T-cell (primary cell): ENCODE measurements at regions not wholly inside any gene's neighbourhood (a gene's known extent, or its start where the extent isn't known, plus 50 kb on each side); places are given as distances from the start of the nearest gene placed in this dataset.

ENCODE experiments used
- ATAC-seq, 4 experiments: fragments of 200-7000 bp in 3 of 4; fragments of 150-1000 bp in 1 of 4; cut with Tn5 transposase; replicated peaks in 1 of 4; 1 replicate in 3 of 4; 2 replicates in 1 of 4; pipeline ENCODE4 v1.10.0; 2021; ENCODE audit warnings: moderate library complexity in 3 of 4, mild to moderate bottlenecking in 2 of 4, moderate number of reproducible peaks in 1 of 4
- CTCF ChIA-PET, 2 donors: fragments of 300-600 bp; sonication (Branson Sonifier 250); formaldehyde crosslinking; loops; one replicate each; lab custom pipeline; 2022; ENCODE audit warnings: antibody characterized with exemption in 2 of 2; lab: Charles Lee
- POLR2A ChIA-PET, 2 donors: fragments of 300-600 bp; sonication (Branson Sonifier 250); formaldehyde crosslinking; loops; one replicate each; lab custom pipeline; 2022; ENCODE audit warnings: antibody characterized with exemption in 2 of 2; lab: Charles Lee
- DNase-seq, 35 experiments: peaks; one replicate each; pipeline versions ENCODE4 v3.0.0 to v3.0.0-alpha.2; 2013 to 2023
- H3K27ac ChIP-seq: one replicate; pipeline ENCODE4 v1.5.1; 2013; ENCODE audit warnings: low read length
- H3K27me3 ChIP-seq, 2 experiments: replicated peaks in 1 of 2; 1 replicate in 1 of 2; 2 replicates in 1 of 2; pipeline versions ENCODE4 v1.6.1 to v1.7.0; 2013; ENCODE audit warnings: low read length in 1 of 2, mixed read lengths in 1 of 2; ENCODE audit not compliant: control insufficient read depth in 2 of 2, insufficient read depth in 2 of 2; ENCODE audit errors: extremely low read depth in 1 of 2
- H3K36me3 ChIP-seq, 2 donors: 1 replicate in 1 of 2; 2 replicates in 1 of 2; pipeline versions ENCODE4 v1.6.1 to v1.7.0; 2013; ENCODE audit warnings: low read length in 1 of 2; ENCODE audit not compliant: control insufficient read depth in 2 of 2, insufficient read depth in 1 of 2; ENCODE audit errors: extremely low read depth in 1 of 2
- H3K4me1 ChIP-seq, 2 experiments: 1 replicate in 1 of 2; 2 replicates in 1 of 2; pipeline versions ENCODE4 v1.6.1 to v1.7.0; 2013; ENCODE audit warnings: low read length in 2 of 2, mixed read lengths in 1 of 2; ENCODE audit not compliant: insufficient read depth in 2 of 2, control insufficient read depth in 1 of 2; ENCODE audit errors: extremely low read depth in 1 of 2
- H3K4me3 ChIP-seq, 2 donors: 1 replicate in 1 of 2; 2 replicates in 1 of 2; pipeline versions ENCODE4 v1.5.1 to v1.7.0; 2013; ENCODE audit warnings: mild to moderate bottlenecking in 2 of 2, low read length in 1 of 2, moderate library complexity in 1 of 2; ENCODE audit not compliant: control insufficient read depth in 1 of 2; ENCODE audit errors: extremely low read depth in 1 of 2
- H3K9me3 ChIP-seq: 2 replicates; pipeline ENCODE4 v1.7.0; 2013
- H3K27ac Mint-ChIP-seq, 2 donors: one replicate each; pipeline ENCODE4 v1.8.0; 2020 to 2021; ENCODE audit warnings: mild to moderate bottlenecking in 2 of 2, mixed read lengths in 2 of 2
- H3K27me3 Mint-ChIP-seq, 2 donors: one replicate each; pipeline ENCODE4 v1.8.0; 2021 to 2022; ENCODE audit warnings: mixed read lengths in 2 of 2
- H3K36me3 Mint-ChIP-seq: one replicate; pipeline ENCODE4 v1.8.0; 2021; ENCODE audit warnings: mixed read lengths
- H3K4me1 Mint-ChIP-seq, 3 donors: one replicate each; pipeline ENCODE4 v1.8.0; 2020 to 2022; ENCODE audit warnings: mixed read lengths in 3 of 3, mild to moderate bottlenecking in 1 of 3
- H3K4me3 Mint-ChIP-seq, 3 donors: one replicate each; pipeline ENCODE4 v1.8.0; 2020 to 2022; ENCODE audit warnings: mild to moderate bottlenecking in 3 of 3, mixed read lengths in 3 of 3, moderate library complexity in 3 of 3
- H3K9me3 Mint-ChIP-seq, 3 donors: one replicate each; pipeline ENCODE4 v1.8.0; 2020 to 2022; ENCODE audit warnings: mixed read lengths in 3 of 3
- WGBS: methylation state at CpG from one replicate; pipeline ENCODE4 v1.1.5; 2013; ENCODE audit warnings: missing lambda C conversion rate; ENCODE audit not compliant: insufficient coverage; 5-methylcytosine and 5-hydroxymethylcytosine counted together

DNA sequence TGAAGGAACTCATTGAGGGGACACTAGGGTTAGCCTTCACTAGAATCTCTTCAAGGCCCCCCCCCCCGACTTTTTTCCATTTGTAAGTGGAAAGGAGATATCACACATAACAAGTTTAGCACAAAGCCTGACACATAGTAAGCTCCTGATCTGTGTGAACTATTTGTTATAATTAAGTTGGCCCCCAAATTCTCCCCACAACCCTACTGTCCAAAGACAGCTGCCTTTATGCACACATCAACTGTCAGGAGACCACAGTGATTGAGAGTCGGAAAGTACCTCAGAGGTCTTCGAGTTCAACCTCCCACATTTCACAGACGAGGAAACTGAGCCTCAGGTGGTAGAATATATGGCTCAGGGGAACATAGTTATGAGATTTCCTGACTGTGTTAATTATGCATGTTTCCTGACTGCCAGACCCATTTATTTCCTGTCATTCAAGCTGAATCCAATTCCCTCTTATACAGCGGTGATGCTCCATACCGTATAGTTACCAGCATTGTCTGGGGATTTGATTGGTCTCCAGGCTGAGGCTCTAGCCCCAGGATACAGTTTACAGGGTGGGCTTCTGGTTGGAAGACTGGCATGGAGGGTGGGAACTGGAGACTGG, 227.4 kb upstream of the CMC1 start:
- POLR2A ChIA-PET: no interaction called here
- no peaks in the 10 kb centered on the region for H3K27me3 ChIP-seq
- Mint-ChIP-seq H3K9me3 (no peaks in the 10 kb centered on the region), H3K4me3 (no peak overlapping the region), H3K4me1 (no peaks in the 10 kb centered on the region), H3K36me3 (no peaks in the 10 kb centered on the region), H3K27me3 (no peaks in the 10 kb centered on the region), H3K27ac (no peak overlapping the region)
- no peak for DNase-seq
- H3K9me3 ChIP-seq: no peaks in the 10 kb centered on the region
- ATAC-seq: no peak
- H3K4me1 ChIP-seq: no peaks in the 10 kb centered on the region
- H3K36me3 ChIP-seq: no peaks in the 10 kb centered on the region
- H3K4me3 ChIP-seq: no peak overlapping the region
- no CpG with 5 or more reads among the region's 6 CpGs for WGBS
- CTCF ChIA-PET: interaction anchor here in 1 of 2 donors (0.6 kb wide), 2 partner anchors 117 to 338 kb away, joined by 3 to 4 read pairs; no protein-coding TSS in a partner anchor
- no peak overlapping the region for H3K27ac ChIP-seq

- no peaks in the 10 kb centered on the region for H3K4me1 Mint-ChIP-seq
- Histone ChIP-seq H3K9me3 (no peaks in the 10 kb centered on the region), H3K27ac (no peak overlapping the region), H3K27me3 (no peaks in the 10 kb centered on the region), H3K36me3 (no peaks in the 10 kb centered on the region), H3K4me1 (no peaks in the 10 kb centered on the region), H3K4me3 (no peak overlapping the region)
- ATAC-seq: no peak
- DNase-seq: no peak
- H3K9me3 Mint-ChIP-seq: peaks cover 7 to 9% (median 7%) of the 10 kb centered on the region in 3 donors
- CTCF ChIA-PET: no interaction called here
- peaks cover 3% of the 10 kb centered on the region for H3K36me3 Mint-ChIP-seq
- 70% methylated on average over 3 of the region's 11 CpGs for WGBS
- no peak overlapping the region for H3K27ac Mint-ChIP-seq
- no peaks in the 10 kb centered on the region for H3K27me3 Mint-ChIP-seq
- POLR2A ChIA-PET: no interaction called here
- H3K4me3 Mint-ChIP-seq: no peak overlapping the region
These were observed 222.3 kb upstream of the CMC1 start for GRCh38 chr3:28018925-28019718.

- ChIA-PET POLR2A (no interaction called here), CTCF (no interaction called here)
- DNase-seq (no peak), ATAC-seq (no peak)
- Mint-ChIP-seq H3K27me3 (no peaks in the 10 kb centered on the region), H3K4me1 (no peaks in the 10 kb centered on the region), H3K4me3 (no peak overlapping the region), H3K27ac (no peak overlapping the region), H3K36me3 (peaks cover 4% of the 10 kb centered on the region), H3K9me3 (peaks cover 7 to 11% (median 9%) of the 10 kb centered on the region in 3 donors)
- H3K9me3 ChIP-seq: no peaks in the 10 kb centered on the region
- no peaks in the 10 kb centered on the region for H3K27me3 ChIP-seq
- no peak overlapping the region for H3K27ac ChIP-seq
- no peak overlapping the region for H3K4me3 ChIP-seq
- no peaks in the 10 kb centered on the region for H3K4me1 ChIP-seq
- H3K36me3 ChIP-seq: no peaks in the 10 kb centered on the region
These were observed 221.7 kb upstream of the CMC1 start for GRCh38 chr3:28019740-28020139.

- CTCF ChIA-PET: no interaction called here
- Histone ChIP-seq H3K4me3 (no peak overlapping the region), H3K9me3 (no peaks in the 10 kb centered on the region), H3K4me1 (no peaks in the 10 kb centered on the region), H3K27ac (no peak overlapping the region), H3K27me3 (no peaks in the 10 kb centered on the region), H3K36me3 (no peaks in the 10 kb centered on the region)
- WGBS: 83% methylated on average over 2 of the region's 3 CpGs
- no peak overlapping the region for H3K4me3 Mint-ChIP-seq
- H3K27me3 Mint-ChIP-seq: no peaks in the 10 kb centered on the region
- H3K36me3 Mint-ChIP-seq: peaks cover 12% of the 10 kb centered on the region
- H3K9me3 Mint-ChIP-seq: peaks cover 7 to 23% (median 20%) of the 10 kb centered on the region in 3 donors
- POLR2A ChIA-PET: no interaction called here
- no peaks in the 10 kb centered on the region for H3K4me1 Mint-ChIP-seq
- no peak for ATAC-seq
- DNase-seq: no peak
- H3K27ac Mint-ChIP-seq: no peak overlapping the region
These were observed 218.5 kb upstream of the CMC1 start for GRCh38 chr3:28022916-28023315.

DNA sequence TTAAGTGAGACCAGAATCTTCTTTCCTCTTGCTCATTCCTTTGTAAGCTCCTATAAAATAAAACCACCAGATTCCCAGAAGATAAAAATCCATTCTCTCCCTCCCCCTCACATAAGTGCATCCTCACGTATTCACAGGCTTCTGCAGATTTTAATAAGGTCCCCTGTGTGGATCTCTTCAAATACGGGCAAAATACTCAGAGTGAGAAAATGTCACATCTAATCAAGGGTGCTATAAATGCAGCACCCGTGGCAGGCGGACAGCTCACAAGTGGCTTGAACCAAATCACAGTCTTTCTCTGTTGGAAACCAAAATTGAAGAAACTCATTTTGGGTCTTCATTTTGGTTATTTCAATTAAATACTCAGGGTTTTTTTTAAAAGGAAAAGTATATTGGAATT, 212.9 kb upstream of the CMC1 start:
- H3K27me3 ChIP-seq: no peaks in the 10 kb centered on the region
- no peak for ATAC-seq
- Mint-ChIP-seq H3K9me3 (peaks cover 11 to 35% (median 29%) of the 10 kb centered on the region in 3 donors), H3K4me3 (no peak overlapping the region), H3K4me1 (peaks cover 0 to 4% (median 0%) of the 10 kb centered on the region in 3 donors), H3K36me3 (peaks cover 18% of the 10 kb centered on the region), H3K27ac (no peak overlapping the region), H3K27me3 (no peaks in the 10 kb centered on the region)
- ChIA-PET CTCF (interaction anchor here in 1 of 2 donors (0.6 kb wide), 1 partner anchor 9 kb away, joined by 3 read pairs; no protein-coding TSS in a partner anchor), POLR2A (no interaction called here)
- H3K9me3 ChIP-seq: no peaks in the 10 kb centered on the region
- H3K36me3 ChIP-seq: no peaks in the 10 kb centered on the region
- WGBS: 72% methylated on average over 4 of the region's 4 CpGs
- H3K27ac ChIP-seq: no peak overlapping the region
- H3K4me3 ChIP-seq: no peak overlapping the region
- no peaks in the 10 kb centered on the region for H3K4me1 ChIP-seq
- no peak for DNase-seq

- Mint-ChIP-seq H3K9me3 (peaks cover 5 to 21% (median 15%) of the 10 kb centered on the region in 3 donors), H3K4me1 (peaks cover 0 to 11% (median 0%) of the 10 kb centered on the region in 3 donors), H3K36me3 (peaks cover 6% of the 10 kb centered on the region), H3K27me3 (peaks cover 0 to 7% of the 10 kb centered on the region in 2 donors), H3K27ac (no peak overlapping the region), H3K4me3 (no peak overlapping the region)
- 94% methylated on average over 3 of the region's 3 CpGs for WGBS
- ChIA-PET POLR2A (no interaction called here), CTCF (no interaction called here)
- ATAC-seq (no peak), DNase-seq (no peak)
- H3K9me3 ChIP-seq: no peaks in the 10 kb centered on the region
- H3K4me1 ChIP-seq: no peaks in the 10 kb centered on the region
- H3K4me3 ChIP-seq: no peak overlapping the region
- H3K36me3 ChIP-seq: no peaks in the 10 kb centered on the region
- H3K27me3 ChIP-seq: no peaks in the 10 kb centered on the region
- H3K27ac ChIP-seq: no peak overlapping the region
These were observed 208.2 kb upstream of the CMC1 start for GRCh38 chr3:28033059-28033784.
